HepG2 (cell line): ENCODE measurements at regions not wholly inside any gene's neighbourhood (a gene's known extent, or its start where the extent isn't known, plus 50 kb on each side); places are given as distances from the start of the nearest gene placed in this dataset.

Source experiments
- ARNT2 ChIP-seq: sonication (generic); formaldehyde crosslinking; IDR thresholded peaks from 2 replicates; pipeline ENCODE4 v1.8.0; 2022; ENCODE audit warnings: mild to moderate bottlenecking, low read depth, missing genetic modification reagents, moderate library complexity
- HOXA3 ChIP-seq: sonication (generic); formaldehyde crosslinking; IDR thresholded peaks from 2 replicates; pipeline ENCODE4 v1.5.0; 2020; ENCODE audit warnings: missing genetic modification reagents
- IRX3 ChIP-seq: sonication (generic); formaldehyde crosslinking; IDR thresholded peaks from 2 replicates; pipeline ENCODE4 v1.8.1; 2023; ENCODE audit warnings: mild to moderate bottlenecking, low read depth, missing genetic modification reagents, borderline replicate concordance
- REST ChIP-seq, 2 experiments: IDR thresholded peaks; 2 replicates each; pipeline ENCODE4 v1.6.1; 2011 to 2012; ENCODE audit warnings: low read length in 2 of 2, borderline replicate concordance in 1 of 2, low read depth in 1 of 2, mild to moderate bottlenecking in 1 of 2, moderate library complexity in 1 of 2
- SRY ChIP-seq: sonication (generic); formaldehyde crosslinking; IDR thresholded peaks from 2 replicates; pipeline ENCODE4 v1.8.0; 2022; ENCODE audit warnings: mild to moderate bottlenecking, missing genetic modification reagents
- U2AF1 ChIP-seq: fragments of 200-400 bp; formaldehyde crosslinking; optimal IDR thresholded peaks from 2 replicates; pipeline ENCODE3; 2017; ENCODE audit warnings: mild to moderate bottlenecking, low read depth, low read length
- ZC3H13 ChIP-seq: sonication (generic); formaldehyde crosslinking; IDR thresholded peaks from 2 replicates; pipeline ENCODE4 v1.8.1; 2023; ENCODE audit warnings: mild to moderate bottlenecking, missing genetic modification reagents, moderate library complexity
- ZNF264 ChIP-seq: sonication (generic); formaldehyde crosslinking; IDR thresholded peaks from 2 replicates; pipeline ENCODE4 v1.4.0; 2020; ENCODE audit warnings: missing genetic modification reagents
- ZNF441 ChIP-seq: sonication (generic); formaldehyde crosslinking; IDR thresholded peaks from 2 replicates; pipeline ENCODE4 v1.7.0; 2021; ENCODE audit warnings: missing genetic modification reagents, borderline replicate concordance
- ZNF451 ChIP-seq: sonication (generic); formaldehyde crosslinking; IDR thresholded peaks from 2 replicates; pipeline ENCODE4 v1.5.0; 2020; ENCODE audit warnings: mild to moderate bottlenecking, missing genetic modification reagents
- ZNF496 ChIP-seq: sonication (generic); formaldehyde crosslinking; IDR thresholded peaks from 2 replicates; pipeline ENCODE4 v1.8.1; 2023; ENCODE audit warnings: mild to moderate bottlenecking, moderate library complexity, missing genetic modification reagents; ENCODE audit not compliant: insufficient replicate concordance
- ZNF609 ChIP-seq: sonication (generic); formaldehyde crosslinking; IDR thresholded peaks from 2 replicates; pipeline ENCODE4 v1.4.0; 2020; ENCODE audit warnings: mild to moderate bottlenecking, missing genetic modification reagents, borderline replicate concordance
- ZNF646 ChIP-seq: sonication (generic); formaldehyde crosslinking; IDR thresholded peaks from 2 replicates; pipeline ENCODE4 v1.9.0; 2021; ENCODE audit warnings: mild to moderate bottlenecking, missing genetic modification reagents
- ZNF883 ChIP-seq: sonication (generic); formaldehyde crosslinking; IDR thresholded peaks from 2 replicates; pipeline ENCODE4 v1.5.1; 2020; ENCODE audit warnings: mild to moderate bottlenecking, missing genetic modification reagents; ENCODE audit errors: not compliant biosample characterization

GRCh38 chr2:142180820-142181533, 50.2 kb upstream of the LRP1B start (continued):
- no peak for TF ChIP-seq U2AF1
- TF ChIP-seq REST (IDR thresholded peaks at IDR 0.05; ENCODE audit: borderline replicate concordance in 1 of 2, low read depth in 1 of 2, low read length in 2 of 2) = no peak
- TF ChIP-seq IRX3 = no peak
- TF ChIP-seq ZNF451 = no peak
- TF ChIP-seq ARNT2 (CRISPR knock-in tag) = no peak
- TF ChIP-seq ZC3H13 (CRISPR knock-in tag) = no peak
- no peak for TF ChIP-seq ZNF646 (CRISPR knock-in tag)
- TF ChIP-seq ZNF496 (CRISPR knock-in tag) = no peak
- TF ChIP-seq ZNF264 = no peak
- TF ChIP-seq HOXA3 (CRISPR knock-in tag) = no peak
- no peak for TF ChIP-seq ZNF609 (CRISPR knock-in tag)
- TF ChIP-seq ZNF883 (CRISPR knock-in tag) = no peak
- TF ChIP-seq ZNF441 (CRISPR knock-in tag) = no peak
- TF ChIP-seq SRY = no peak
